HG03520 (cell line): ENCODE measurements at regions not wholly inside any gene's neighbourhood (a gene's known extent, or its start where the extent isn't known, plus 50 kb on each side); places are given as distances from the start of the nearest gene placed in this dataset.

ENCODE experiments used
- ATAC-seq: cut with Tn5 transposase; IDR thresholded peaks from one replicate; pipeline ENCODE4 v1.9.1; 2021; ENCODE audit warnings: mild to moderate bottlenecking, moderate library complexity; ENCODE audit not compliant: unreplicated experiment

DNA sequence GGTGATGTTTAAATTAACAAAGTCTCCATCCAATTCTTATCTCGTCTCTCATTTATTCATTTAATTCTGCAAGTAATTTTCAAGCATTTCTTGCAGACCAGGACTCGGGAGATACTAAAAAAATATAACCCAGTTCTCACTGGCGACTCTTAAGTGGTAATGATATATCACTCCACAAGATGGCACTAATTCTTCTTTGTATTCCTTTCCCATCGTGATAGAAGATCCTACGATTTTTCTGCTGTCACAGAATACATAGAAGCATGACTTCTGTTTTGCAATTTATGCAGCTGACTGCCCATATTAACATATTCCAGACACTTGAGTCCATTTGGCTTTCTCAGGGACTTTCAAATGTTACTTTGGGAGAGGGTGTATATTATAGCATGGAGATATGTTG is 64.0 kb upstream of the FGF13 start:
- ATAC-seq, result no peak

DNA sequence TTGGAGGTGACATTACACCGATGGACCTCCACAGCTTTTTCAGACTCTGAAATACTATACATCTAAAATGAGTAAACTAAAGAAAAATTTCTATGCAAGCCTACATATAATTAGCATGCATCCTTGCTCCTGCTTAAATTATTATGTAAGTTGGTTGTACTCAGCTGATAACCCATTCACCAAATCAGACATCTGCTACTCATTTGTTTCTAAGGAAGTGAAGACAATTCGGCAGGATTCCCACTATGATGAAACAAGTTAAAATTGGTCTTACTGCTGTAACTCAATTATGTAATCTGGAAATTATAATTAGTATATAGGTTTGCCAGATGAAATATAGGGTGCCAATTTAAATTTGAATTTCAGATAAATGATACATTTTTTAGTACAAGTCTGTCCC is 59.5 kb upstream of the FGF13 start:
- ATAC-seq, result no peak

DNA sequence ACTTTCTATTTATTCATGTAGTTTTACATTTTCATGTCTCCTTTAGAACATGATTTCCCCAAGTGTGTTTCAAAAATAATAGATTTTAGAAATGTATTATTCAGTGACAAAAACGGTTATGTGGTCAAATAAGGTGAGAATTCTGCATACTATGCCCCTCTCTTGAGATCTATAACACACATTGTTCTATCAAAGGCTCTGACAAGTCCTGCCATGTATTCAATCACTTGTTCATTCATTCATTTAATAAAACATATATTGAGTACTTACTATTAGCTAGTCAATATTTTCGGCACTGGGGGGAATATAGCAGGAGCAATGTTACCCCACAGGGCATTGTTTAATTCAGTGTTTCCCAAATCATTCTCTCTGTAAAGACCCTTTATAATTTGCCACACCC is 58.4 kb upstream of the FGF13 start:
- no peak for ATAC-seq

DNA sequence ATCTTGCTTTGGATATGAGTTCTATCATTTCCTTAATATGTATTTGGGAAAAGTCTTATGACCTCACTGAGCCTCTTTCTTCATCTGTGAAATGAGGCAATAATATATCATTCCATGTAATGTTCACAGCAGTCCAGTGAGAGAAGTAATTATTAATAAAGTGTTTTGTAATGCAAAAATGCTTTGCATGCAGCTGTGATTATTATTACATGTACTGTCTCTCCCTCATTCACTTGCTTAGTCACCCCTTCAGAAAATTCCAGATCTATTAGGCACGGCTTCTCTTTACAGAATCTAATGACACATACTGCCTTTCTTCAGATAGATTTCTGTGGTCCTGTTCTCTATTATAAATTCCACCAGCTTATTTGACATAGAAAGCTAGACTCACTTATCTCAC is 53.5 kb upstream of the FGF13 start:
- no peak for ATAC-seq

DNA sequence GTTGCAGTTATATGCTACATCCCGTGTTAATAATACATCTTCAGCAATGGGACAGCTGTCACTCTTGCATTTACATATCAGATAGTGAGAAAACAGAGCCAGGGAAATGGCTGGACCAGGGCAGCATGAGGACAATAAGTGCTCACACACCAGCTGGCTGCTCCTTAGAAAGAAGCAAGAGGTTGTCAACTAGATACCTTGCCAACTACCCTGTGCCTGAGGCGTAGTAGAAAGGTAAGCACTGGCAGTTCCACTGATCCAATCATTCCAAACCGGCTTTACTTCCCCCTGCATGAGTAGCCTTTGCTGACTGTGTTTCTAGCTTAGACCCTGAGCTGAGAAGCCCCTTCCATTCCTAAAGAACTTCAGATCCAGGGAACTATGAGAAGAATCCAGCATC is 52.2 kb upstream of the FGF13 start:
- no peak for ATAC-seq

DNA sequence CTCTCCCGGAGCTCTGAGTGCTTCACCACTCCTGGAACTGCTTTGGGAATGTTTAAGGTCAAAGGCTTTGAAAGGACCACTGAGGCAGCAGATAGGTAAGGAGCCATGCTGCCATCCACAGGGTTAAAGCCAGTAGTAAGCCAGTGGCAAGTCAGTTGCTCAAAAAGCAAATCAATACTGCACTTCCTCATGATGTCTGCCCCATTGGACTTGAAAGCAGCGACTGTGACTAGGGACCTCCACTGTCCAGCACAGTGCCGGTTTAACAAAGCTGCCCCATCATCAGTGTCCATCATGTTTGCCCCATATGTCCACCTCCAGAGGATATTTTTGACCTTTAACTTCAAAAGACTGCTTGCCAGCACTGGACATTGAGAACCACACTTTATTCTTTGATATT is 49.9 kb upstream of the FGF13 start:
- ATAC-seq, result no peak
